ENCODE measurements at regions not wholly inside any gene's neighbourhood (a gene's known extent, or its start where the extent isn't known, plus 50 kb on each side); places are given as distances from the start of the nearest gene placed in this dataset.

GRCh38 chrX:15977644-15978043 is 123.0 kb upstream of the AP1S2 start:
- no peak for DNase-seq

- no peak for DNase-seq
Observed at GRCh38 chrX:15976396-15976795, 121.8 kb upstream of the AP1S2 start.

- DNase-seq: no peak
Observed at GRCh38 chrX:15973946-15974345, 119.3 kb upstream of the AP1S2 start.

- peak; percentile 33 to 42 for DNase-seq
Observed at GRCh38 chrX:15973299-15973698, 118.7 kb upstream of the AP1S2 start.

GRCh38 chrX:15971696-15972095 is 117.1 kb upstream of the AP1S2 start:
- DNase-seq: no peak

- no peak for DNase-seq
Observed at GRCh38 chrX:15963858-15964257, 109.2 kb upstream of the AP1S2 start.

- no peak for DNase-seq
Observed at GRCh38 chrX:15960237-15960636, 105.6 kb upstream of the AP1S2 start.

GRCh38 chrX:15956681-15957080 is 102.1 kb upstream of the AP1S2 start:
- DNase-seq: no peak

GRCh38 chrX:15953801-15954200 is 99.2 kb upstream of the AP1S2 start:
- DNase-seq: no peak

GRCh38 chrX:15952212-15952611 is 97.6 kb upstream of the AP1S2 start:
- no peak for DNase-seq

- DNase-seq: no peak
Observed at GRCh38 chrX:15948318-15948660, 93.7 kb upstream of the AP1S2 start.

- DNase-seq: no peak
Observed at GRCh38 chrX:15947648-15948317, 93.2 kb upstream of the AP1S2 start.

- no peak for DNase-seq
Observed at GRCh38 chrX:15946783-15947580, 92.4 kb upstream of the AP1S2 start.

GRCh38 chrX:15943391-15943790 is 88.8 kb upstream of the AP1S2 start:
- no peak for DNase-seq

- DNase-seq: no peak
Observed at GRCh38 chrX:15942307-15942706, 87.7 kb upstream of the AP1S2 start.

GRCh38 chrX:15939737-15940136 is 85.1 kb upstream of the AP1S2 start:
- DNase-seq: no peak

GRCh38 chrX:15938072-15938471 is 83.5 kb upstream of the AP1S2 start:
- no peak for DNase-seq

- DNase-seq: no peak
Observed at GRCh38 chrX:15931362-15931761, 76.7 kb upstream of the AP1S2 start.

- no peak for DNase-seq
Observed at GRCh38 chrX:15930585-15930984, 76.0 kb upstream of the AP1S2 start.

GRCh38 chrX:15929194-15929593 is 74.6 kb upstream of the AP1S2 start:
- no peak for DNase-seq

- no peak for DNase-seq
Observed at GRCh38 chrX:15926622-15927021, 72.0 kb upstream of the AP1S2 start.

- no peak for DNase-seq
Observed at GRCh38 chrX:15918003-15918402, 63.4 kb upstream of the AP1S2 start.

GRCh38 chrX:15916704-15917084 is 62.1 kb upstream of the AP1S2 start:
- no peak for DNase-seq

GRCh38 chrX:15915959-15916703 is 61.5 kb upstream of the AP1S2 start:
- DNase-seq: peak in 1 of 2 donors; percentile 11

All from CD4-positive, alpha-beta T cell treated with Interferon alpha-2 for 1 hour (primary cell).